ENCODE measurements at regions not wholly inside any gene's neighbourhood (a gene's known extent, or its start where the extent isn't known, plus 50 kb on each side); places are given as distances from the start of the nearest gene placed in this dataset.

- no peak overlapping the region for H2BK15ac ChIP-seq (ENCODE audit: low read depth, low read length)
- no peak overlapping the region for H3K9ac ChIP-seq (ENCODE audit: low read depth, low read length)
- in situ Hi-C loops (cut with MboI; ENCODE audit: low sequenced_read_pairs) (no loop called here), dilution Hi-C loops (cut with HindIII; ENCODE audit: low sequenced_read_pairs, unreplicated experiment) (no loop called here), intact Hi-C loops (cut with micrococcal nuclease) (no loop called here)
- no peak overlapping the region for H3K27ac ChIP-seq (ENCODE audit: insufficient read depth, low read length)
- ChIA-PET CTCF (no interaction called here), POLR2A (ENCODE audit: unreplicated experiment) (no interaction called here)
- H2BK120ac ChIP-seq (ENCODE audit: low read depth, low read length) = no peak overlapping the region
- H3K79me1 ChIP-seq (ENCODE audit: low read depth in 1 of 2, low read length in 2 of 2) = no peaks in the 10 kb centered on the region
- no peak overlapping the region for H2AK9ac ChIP-seq (replicated peaks; ENCODE audit: low read depth, low read length, poor library complexity)
- ATAC-seq (ENCODE audit: low read depth) = no peak
- no TSS peak for BruUV-seq (replicated peaks)
- no peak overlapping the region for H2BK20ac ChIP-seq (ENCODE audit: low read depth, low read length)
- no peaks in the 10 kb centered on the region for H4K20me1 ChIP-seq (ENCODE audit: insufficient read depth, low read length)
- no peaks in the 10 kb centered on the region for H3K27me3 ChIP-seq (ENCODE audit: control insufficient read depth, insufficient read depth, low read length)
- no peak overlapping the region for H2AFZ ChIP-seq (replicated peaks; ENCODE audit: low read length, poor library complexity)
- H2BK5ac ChIP-seq (ENCODE audit: low read depth, low read length, poor library complexity, severe bottlenecking) = no peak overlapping the region
- no peaks in the 10 kb centered on the region for H3K4me1 ChIP-seq (ENCODE audit: control insufficient read depth, insufficient read depth, low read length)
- no peak overlapping the region for H2AK5ac ChIP-seq (ENCODE audit: low read depth, low read length)
- no peak overlapping the region for H3K56ac ChIP-seq (ENCODE audit: extremely low read depth, insufficient read depth, low read length)
- H4K5ac ChIP-seq (ENCODE audit: low read depth, low read length) = no peak overlapping the region
- no peaks in the 10 kb centered on the region for H3K36me3 ChIP-seq (ENCODE audit: control insufficient read depth, insufficient read depth, low read length)
- no peak overlapping the region for H3K4me3 ChIP-seq (ENCODE audit: insufficient read depth, low read depth, low read length)
- no peak overlapping the region for H3K4ac ChIP-seq (ENCODE audit: low read depth, low read length)
- no CpG with 5 or more reads among the region's 1 CpG for WGBS, 2 experiments (ENCODE audit: extremely low coverage in 2 of 2, insufficient read length in 1 of 2)
- no peak overlapping the region for H3K4me2 ChIP-seq (ENCODE audit: low read depth, low read length)
- no peak overlapping the region for H4K91ac ChIP-seq (ENCODE audit: insufficient read depth, low read depth, low read length)
- H3K18ac ChIP-seq (ENCODE audit: low read depth, low read length) = no peak overlapping the region
- H3K23ac ChIP-seq (ENCODE audit: low read depth, low read length) = no peak overlapping the region
- no peak for TF ChIP-seq RCOR1 (IDR thresholded peaks at IDR 0.05; ENCODE audit: insufficient replicate concordance, low read length)
- no peak for TF ChIP-seq MAFK (IDR thresholded peaks at IDR 0.05; ENCODE audit: low read depth, low read length)
- no peak for TF ChIP-seq CEBPB (IDR thresholded peaks at IDR 0.05; ENCODE audit: low read depth, low read length)
- no peak for TF ChIP-seq SMC3 (IDR thresholded peaks at IDR 0.05; ENCODE audit: low read depth, low read length)
- TF ChIP-seq BHLHE40 (IDR thresholded peaks at IDR 0.05; ENCODE audit: low read depth, low read length) = no peak
- no peak for TF ChIP-seq NFE2L2 (IDR thresholded peaks at IDR 0.05; ENCODE audit: low read depth, low read length)
- no peak for TF ChIP-seq FOS (IDR thresholded peaks at IDR 0.05; ENCODE audit: low read depth, low read length)
- no peak for TF ChIP-seq CTCF (conservative IDR thresholded peaks at IDR 0.05; ENCODE audit: low read depth, low read length)
- TF ChIP-seq USF2 (IDR thresholded peaks at IDR 0.05; ENCODE audit: low read depth, low read length) = no peak
- TF ChIP-seq RFX5 (IDR thresholded peaks at IDR 0.05; ENCODE audit: low read depth, low read length) = no peak
- TF ChIP-seq RAD21 (IDR thresholded peaks at IDR 0.05; ENCODE audit: low read length) = no peak
- no peak for TF ChIP-seq CHD1 (IDR thresholded peaks at IDR 0.05; ENCODE audit: low read depth, low read length)
- no peak for TF ChIP-seq POLR2A (IDR thresholded peaks at IDR 0.05; ENCODE audit: low read depth, low read length)
- no peak for TF ChIP-seq MAZ (IDR thresholded peaks at IDR 0.05; ENCODE audit: borderline replicate concordance, low read depth, low read length)
- TF ChIP-seq MXI1 (IDR thresholded peaks at IDR 0.05; ENCODE audit: borderline replicate concordance, low read depth, low read length) = no peak
- no peak overlapping the region for H3K14ac ChIP-seq (replicated peaks; ENCODE audit: low read depth, low read length)
- no peaks in the 10 kb centered on the region for H3K9me3 ChIP-seq (ENCODE audit: control insufficient read depth, insufficient read depth, low read length)
- no peak for DNase-seq
- no peaks in the 10 kb centered on the region for H3K9me1 ChIP-seq (ENCODE audit: insufficient read depth, low read length)
- no peak overlapping the region for H4K8ac ChIP-seq (ENCODE audit: low read depth in 2 of 2, low read length in 2 of 2)
Measured at GRCh38 chr12:83528571-83528970, 841.9 kb downstream of the TMTC2 start.

Data from IMR-90 (cell line).